Adipocyte (in vitro differentiated cells): ENCODE measurements at regions not wholly inside any gene's neighbourhood (a gene's known extent, or its start where the extent isn't known, plus 50 kb on each side); places are given as distances from the start of the nearest gene placed in this dataset.

ENCODE experiments used
- DNase-seq: peaks from one replicate; pipeline ENCODE4 v3.0.0-alpha.2; 2015; ENCODE audit warnings: low read depth
- H3K27me3 ChIP-seq: replicated peaks from 2 replicates; pipeline ENCODE4 v1.7.0; 2013; ENCODE audit warnings: mild to moderate bottlenecking, low read length, moderate library complexity; ENCODE audit not compliant: control insufficient read depth, insufficient read depth
- H3K36me3 ChIP-seq: 2 replicates; pipeline ENCODE4 v1.7.0; 2013; ENCODE audit warnings: low read length, mild to moderate bottlenecking, moderate library complexity; ENCODE audit not compliant: control insufficient read depth, insufficient read depth, severe bottlenecking
- H3K4me1 ChIP-seq: 2 replicates; pipeline ENCODE4 v1.7.0; 2013; ENCODE audit warnings: mild to moderate bottlenecking, low read length, moderate library complexity; ENCODE audit not compliant: control insufficient read depth, insufficient read depth
- H3K4me3 ChIP-seq: 2 replicates; pipeline ENCODE4 v1.7.0; 2013; ENCODE audit warnings: mild to moderate bottlenecking, low read length, moderate library complexity
- H3K9ac ChIP-seq: 2 replicates; pipeline ENCODE4 v1.7.0; 2013; ENCODE audit warnings: mild to moderate bottlenecking, low read length, moderate library complexity
- H3K9me3 ChIP-seq: 2 replicates; pipeline ENCODE4 v1.7.0; 2013; ENCODE audit warnings: mild to moderate bottlenecking, low read length, moderate library complexity; ENCODE audit not compliant: control insufficient read depth

DNA sequence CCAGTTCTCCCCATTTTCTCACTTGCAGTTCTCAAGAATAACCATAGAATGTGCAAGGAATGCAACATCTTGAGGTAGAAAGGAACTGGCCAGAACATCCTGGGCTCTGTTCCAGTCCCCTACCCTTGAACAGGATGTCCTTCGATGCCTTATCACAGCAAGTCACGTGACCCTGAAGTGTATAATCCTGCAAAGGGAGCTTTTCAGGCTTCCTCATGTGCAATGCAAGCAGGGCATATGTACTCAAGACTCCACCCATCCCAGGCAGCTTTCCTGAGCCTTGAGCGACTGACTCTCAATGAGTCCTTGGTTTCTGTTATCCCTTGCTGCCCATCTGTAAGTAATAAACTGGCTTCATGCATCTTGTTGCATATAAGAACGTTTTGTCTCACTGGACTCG, 311.0 kb downstream of the MRPL39 start:
- H3K4me1 ChIP-seq, result no peaks in the 10 kb centered on the region
- H3K9me3 ChIP-seq, result no peaks in the 10 kb centered on the region
- H3K27me3 ChIP-seq, result no peaks in the 10 kb centered on the region
- DNase-seq, result peak; percentile 11
- no peak overlapping the region for H3K9ac ChIP-seq
- H3K4me3 ChIP-seq, result no peak overlapping the region
- no peaks in the 10 kb centered on the region for H3K36me3 ChIP-seq

GRCh38 chr21:25292396-25292795, 314.9 kb downstream of the MRPL39 start:
- Histone ChIP-seq H3K27me3 (no peaks in the 10 kb centered on the region), H3K9ac (no peak overlapping the region), H3K36me3 (no peaks in the 10 kb centered on the region), H3K4me1 (no peaks in the 10 kb centered on the region), H3K9me3 (no peaks in the 10 kb centered on the region), H3K4me3 (no peak overlapping the region)
- DNase-seq, result no peak

GRCh38 chr21:25283720-25284119, 323.6 kb downstream of the MRPL39 start:
- H3K4me3 ChIP-seq, result no peak overlapping the region
- no peak overlapping the region for H3K9ac ChIP-seq
- no peaks in the 10 kb centered on the region for H3K9me3 ChIP-seq
- no peaks in the 10 kb centered on the region for H3K36me3 ChIP-seq
- no peaks in the 10 kb centered on the region for H3K4me1 ChIP-seq
- DNase-seq, result peak; percentile 68
- no peaks in the 10 kb centered on the region for H3K27me3 ChIP-seq

- Histone ChIP-seq H3K4me3 (no peak overlapping the region), H3K9me3 (no peaks in the 10 kb centered on the region), H3K4me1 (no peaks in the 10 kb centered on the region), H3K9ac (no peak overlapping the region), H3K27me3 (peaks cover 2% of the 10 kb centered on the region), H3K36me3 (no peaks in the 10 kb centered on the region)
- DNase-seq, result no peak
Measured at GRCh38 chr21:25281134-25281533, 326.1 kb downstream of the MRPL39 start.

DNA sequence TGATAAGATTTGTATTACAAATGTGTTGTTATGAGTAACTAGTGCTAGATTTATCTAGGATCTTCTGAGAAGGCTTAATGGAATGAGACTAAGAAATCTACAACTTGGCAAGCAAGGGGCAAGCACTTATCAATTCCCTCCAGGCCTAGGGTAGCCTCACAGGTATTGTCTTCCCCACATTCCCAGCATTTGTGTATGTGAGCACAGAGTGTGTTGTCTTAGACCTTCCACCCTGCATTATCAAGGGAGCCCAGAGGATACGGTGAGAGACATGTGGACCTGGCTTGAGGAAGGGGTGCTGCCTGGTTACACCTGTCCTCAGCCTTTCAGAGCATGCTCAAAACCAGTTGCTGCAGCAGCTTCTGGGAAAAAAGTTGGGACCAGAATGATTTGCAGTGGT, 327.2 kb downstream of the MRPL39 start:
- Histone ChIP-seq H3K4me3 (no peak overlapping the region), H3K4me1 (no peaks in the 10 kb centered on the region), H3K27me3 (peaks cover 2% of the 10 kb centered on the region), H3K9me3 (no peaks in the 10 kb centered on the region), H3K36me3 (no peaks in the 10 kb centered on the region), H3K9ac (no peak overlapping the region)
- no peak for DNase-seq

DNA sequence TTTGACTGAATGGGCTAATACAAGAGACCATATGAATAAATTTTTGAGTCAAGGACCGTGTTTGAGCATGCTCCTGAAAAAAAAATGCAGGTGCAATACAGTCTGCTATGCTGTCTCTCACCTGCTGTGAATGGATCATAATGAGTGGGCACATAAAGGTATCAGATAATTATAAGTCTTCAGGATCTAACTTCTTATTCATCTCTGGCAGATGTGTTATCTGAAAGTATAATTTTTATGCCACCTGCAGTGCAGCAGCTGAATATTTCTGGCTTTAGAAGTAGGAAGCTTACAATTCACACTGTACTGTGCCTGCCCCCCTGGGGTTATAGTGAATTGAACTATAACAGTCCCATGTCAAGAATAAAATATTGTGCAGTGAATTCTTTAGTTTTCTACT, 333.3 kb downstream of the MRPL39 start:
- H3K9ac ChIP-seq, result no peak overlapping the region
- H3K36me3 ChIP-seq, result no peaks in the 10 kb centered on the region
- no peak overlapping the region for H3K4me3 ChIP-seq
- DNase-seq, result no peak
- H3K9me3 ChIP-seq, result no peaks in the 10 kb centered on the region
- peaks cover 2% of the 10 kb centered on the region for H3K27me3 ChIP-seq
- peaks cover 5% of the 10 kb centered on the region for H3K4me1 ChIP-seq

DNA sequence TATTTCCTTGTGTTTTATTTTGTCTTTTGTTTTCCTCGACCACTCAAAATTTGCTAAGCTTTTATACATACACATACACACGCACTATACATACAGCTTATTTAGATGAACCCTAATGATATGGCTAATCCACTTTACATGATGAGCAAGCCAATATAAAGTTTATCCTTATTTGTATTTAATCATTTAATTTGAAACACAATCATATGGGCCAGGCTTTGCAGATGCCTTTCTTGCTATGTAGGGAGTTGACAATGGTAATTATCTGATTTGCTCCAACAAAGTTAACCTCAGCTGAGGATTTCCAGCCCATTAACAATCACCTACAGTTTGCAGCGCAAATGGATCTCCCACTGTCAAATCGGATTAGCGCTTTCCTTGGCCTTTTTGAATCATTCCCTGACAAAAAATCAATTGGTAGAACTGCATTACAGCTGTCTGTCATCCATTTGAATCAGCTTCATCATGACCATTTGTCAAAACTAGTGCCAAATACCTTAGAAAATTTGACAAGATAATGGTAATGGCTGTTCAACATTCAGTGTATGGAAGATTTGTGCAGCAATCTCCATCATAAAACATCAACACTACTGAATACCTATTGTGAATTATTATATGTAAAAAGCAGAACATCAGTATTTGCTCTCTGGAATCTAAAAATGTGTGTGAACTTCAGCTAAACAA, 352.6 kb downstream of the MRPL39 start:
- Histone ChIP-seq H3K36me3 (no peaks in the 10 kb centered on the region), H3K4me1 (no peaks in the 10 kb centered on the region), H3K9me3 (no peaks in the 10 kb centered on the region), H3K27me3 (no peaks in the 10 kb centered on the region), H3K4me3 (no peak overlapping the region), H3K9ac (no peak overlapping the region)
- DNase-seq, result no peak

GRCh38 chr21:25246546-25246945, 360.7 kb downstream of the MRPL39 start:
- H3K4me1 ChIP-seq, result no peaks in the 10 kb centered on the region
- H3K9ac ChIP-seq, result no peak overlapping the region
- no peak overlapping the region for H3K4me3 ChIP-seq
- no peak for DNase-seq
- H3K9me3 ChIP-seq, result no peaks in the 10 kb centered on the region
- H3K27me3 ChIP-seq, result no peaks in the 10 kb centered on the region
- H3K36me3 ChIP-seq, result no peaks in the 10 kb centered on the region

DNA sequence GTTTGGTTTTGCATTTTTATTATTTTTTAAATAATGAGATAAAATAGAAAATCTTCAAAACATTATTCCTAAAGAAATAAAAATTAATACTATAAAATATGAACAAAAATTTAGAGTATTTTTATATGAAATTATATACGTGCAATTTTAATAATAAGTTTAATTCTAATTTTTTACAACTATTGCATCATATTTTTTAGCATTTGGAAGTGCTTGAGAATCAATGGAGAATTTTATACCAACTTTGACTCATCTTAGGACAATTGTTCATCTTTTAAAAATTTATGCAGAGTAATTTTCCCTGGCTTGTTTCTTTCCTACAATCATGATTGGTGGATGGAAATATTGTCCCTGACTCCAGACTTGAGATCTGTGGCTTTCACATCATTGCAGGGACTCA, 362.5 kb downstream of the MRPL39 start:
- H3K9me3 ChIP-seq, result peaks cover 10% of the 10 kb centered on the region

GRCh38 chr21:25243808-25244207, 363.5 kb downstream of the MRPL39 start:
- H3K9me3 ChIP-seq, result peaks cover 12% of the 10 kb centered on the region
- no peak overlapping the region for H3K4me3 ChIP-seq
- no peak for DNase-seq

More for the DNA sequence above, 362.5 kb downstream of the MRPL39 start:
- no peaks in the 10 kb centered on the region for H3K36me3 ChIP-seq
- H3K9ac ChIP-seq, result no peak overlapping the region
- H3K27me3 ChIP-seq, result no peaks in the 10 kb centered on the region
- H3K4me3 ChIP-seq, result no peak overlapping the region
- DNase-seq, result no peak
- H3K4me1 ChIP-seq, result no peaks in the 10 kb centered on the region

GRCh38 chr21:25240974-25241373, 366.3 kb downstream of the MRPL39 start:
- H3K27me3 ChIP-seq, result no peaks in the 10 kb centered on the region
- no peak for DNase-seq
- H3K9me3 ChIP-seq, result peaks cover 31% of the 10 kb centered on the region
- H3K9ac ChIP-seq, result no peak overlapping the region
- no peaks in the 10 kb centered on the region for H3K4me1 ChIP-seq
- no peak overlapping the region for H3K4me3 ChIP-seq
- no peaks in the 10 kb centered on the region for H3K36me3 ChIP-seq

More at GRCh38 chr21:25243808-25244207, 363.5 kb downstream of the MRPL39 start:
- no peaks in the 10 kb centered on the region for H3K36me3 ChIP-seq
- H3K4me1 ChIP-seq, result no peaks in the 10 kb centered on the region
- no peaks in the 10 kb centered on the region for H3K27me3 ChIP-seq
- no peak overlapping the region for H3K9ac ChIP-seq
